MM.1S (cell line): ENCODE measurements at regions not wholly inside any gene's neighbourhood (a gene's known extent, or its start where the extent isn't known, plus 50 kb on each side); places are given as distances from the start of the nearest gene placed in this dataset.

Experiments used
- DNase-seq: peaks from one replicate; pipeline ENCODE4 v3.0.0-alpha.2; 2015
- H2AFZ ChIP-seq: fragments of 300-600 bp; sonication (generic); 2 replicates; pipeline ENCODE4 v1.6.0; 2016; ENCODE audit warnings: antibody characterized with exemption, low read length
- H3F3A ChIP-seq: fragments of 300-600 bp; sonication (generic); 2 replicates; pipeline ENCODE4 v1.6.1; 2016; ENCODE audit warnings: mild to moderate bottlenecking, antibody characterized with exemption, low read length, moderate library complexity, mixed read lengths; ENCODE audit not compliant: insufficient read depth
- H3K27ac ChIP-seq: fragments of 300-600 bp; sonication (generic); 2 replicates; pipeline ENCODE4 v1.5.1; 2016; ENCODE audit warnings: mild to moderate bottlenecking, low read length
- H3K27me3 ChIP-seq: fragments of 300-600 bp; sonication (generic); replicated peaks from 2 replicates; pipeline ENCODE4 v1.6.0; 2016; ENCODE audit warnings: low read length; ENCODE audit not compliant: insufficient read depth
- H3K36me3 ChIP-seq: fragments of 300-600 bp; sonication (generic); replicated peaks from 2 replicates; pipeline ENCODE4 v1.6.1; 2016; ENCODE audit warnings: mild to moderate bottlenecking, low read length, mixed read lengths; ENCODE audit not compliant: insufficient read depth
- H3K4me1 ChIP-seq: fragments of 300-600 bp; sonication (generic); 2 replicates; pipeline ENCODE4 v1.6.1; 2016; ENCODE audit warnings: low read length, mixed read lengths
- H3K4me2 ChIP-seq: fragments of 300-600 bp; sonication (generic); 2 replicates; pipeline ENCODE4 v1.6.0; 2016; ENCODE audit warnings: low read depth, low read length
- H3K4me3 ChIP-seq: fragments of 300-600 bp; sonication (generic); 2 replicates; pipeline ENCODE4 v1.5.1; 2016; ENCODE audit warnings: low read length, mixed read lengths
- H3K79me2 ChIP-seq: fragments of 300-600 bp; sonication (generic); 2 replicates; pipeline ENCODE4 v1.6.1; 2016; ENCODE audit warnings: mixed run types, low read length, mixed read lengths
- H3K9ac ChIP-seq: fragments of 300-600 bp; sonication (generic); 2 replicates; pipeline ENCODE4 v1.6.1; 2016; ENCODE audit warnings: low read length, mixed read lengths
- H3K9me2 ChIP-seq: fragments of 300-600 bp; sonication (generic); replicated peaks from 2 replicates; pipeline ENCODE4 v1.6.1; 2016; ENCODE audit warnings: mild to moderate bottlenecking, low read length, mixed read lengths; ENCODE audit not compliant: insufficient read depth
- H3K9me3 ChIP-seq: fragments of 300-600 bp; sonication (generic); replicated peaks from 2 replicates; pipeline ENCODE4 v1.6.1; 2016; ENCODE audit warnings: mild to moderate bottlenecking, low read length, mixed read lengths; ENCODE audit not compliant: insufficient read depth
- H4K20me1 ChIP-seq: fragments of 300-600 bp; sonication (generic); 2 replicates; pipeline ENCODE4 v1.6.1; 2016; ENCODE audit warnings: mild to moderate bottlenecking, low read length, moderate library complexity, mixed read lengths; ENCODE audit not compliant: insufficient read depth
- CTCF ChIP-seq: fragments of 300-600 bp; sonication (generic); IDR thresholded peaks from 2 replicates; pipeline ENCODE4 v1.5.1; 2016; ENCODE audit warnings: antibody characterized with exemption, low read length, mixed read lengths
- EZH2 ChIP-seq: fragments of 300-600 bp; sonication (generic); optimal IDR thresholded peaks from 2 replicates; pipeline ENCODE3; 2017; ENCODE audit warnings: low read depth, mild to moderate bottlenecking, antibody characterized with exemption, low read length, mixed read lengths
- EZH2phosphoT487 ChIP-seq: fragments of 300-600 bp; sonication (generic); IDR thresholded peaks from 2 replicates; pipeline ENCODE4 v1.6.1; 2018; ENCODE audit warnings: antibody characterized with exemption, low read length

- Histone ChIP-seq H3K9ac (no peak overlapping the region), H3K27ac (no peak overlapping the region), H3K9me2 (no peaks in the 10 kb centered on the region), H3K4me1 (no peaks in the 10 kb centered on the region), H2AFZ (no peak overlapping the region), H3K27me3 (no peaks in the 10 kb centered on the region), H4K20me1 (no peaks in the 10 kb centered on the region), H3K4me2 (no peak overlapping the region), H3K79me2 (no peaks in the 10 kb centered on the region), H3F3A (no peaks in the 10 kb centered on the region), H3K36me3 (no peaks in the 10 kb centered on the region), H3K9me3 (no peaks in the 10 kb centered on the region), H3K4me3 (no peak overlapping the region)
- DNase-seq: no peak
- TF ChIP-seq CTCF: no peak
- no peak for TF ChIP-seq EZH2phosphoT487
- TF ChIP-seq EZH2: no peak
Measured at GRCh38 chr4:173934933-173935620, 348.4 kb downstream of the FBXO8 start.

- Histone ChIP-seq H3K4me2 (no peak overlapping the region), H3K79me2 (no peaks in the 10 kb centered on the region), H2AFZ (no peak overlapping the region), H3K9me2 (no peaks in the 10 kb centered on the region), H3K36me3 (no peaks in the 10 kb centered on the region), H3K9me3 (no peaks in the 10 kb centered on the region), H3K4me3 (no peak overlapping the region), H3K4me1 (no peaks in the 10 kb centered on the region), H3K9ac (no peak overlapping the region), H3F3A (no peaks in the 10 kb centered on the region), H3K27me3 (no peaks in the 10 kb centered on the region), H4K20me1 (no peaks in the 10 kb centered on the region), H3K27ac (no peak overlapping the region)
- TF ChIP-seq EZH2phosphoT487 (no peak), CTCF (no peak), EZH2 (no peak)
- DNase-seq: no peak
Measured at GRCh38 chr4:173934201-173934600, 349.3 kb downstream of the FBXO8 start.

GRCh38 chr4:173932701-173933100 is 350.8 kb downstream of the FBXO8 start:
- no peaks in the 10 kb centered on the region for H3F3A ChIP-seq
- H4K20me1 ChIP-seq: no peaks in the 10 kb centered on the region
- no peak overlapping the region for H3K4me2 ChIP-seq
- H2AFZ ChIP-seq: no peak overlapping the region
- TF ChIP-seq EZH2 (no peak), EZH2phosphoT487 (no peak), CTCF (no peak)
- no peak overlapping the region for H3K9ac ChIP-seq
- H3K79me2 ChIP-seq: no peaks in the 10 kb centered on the region
- no peaks in the 10 kb centered on the region for H3K9me3 ChIP-seq
- no peaks in the 10 kb centered on the region for H3K36me3 ChIP-seq
- H3K27ac ChIP-seq: no peak overlapping the region
- H3K4me1 ChIP-seq: no peaks in the 10 kb centered on the region
- DNase-seq: no peak
- H3K9me2 ChIP-seq: no peaks in the 10 kb centered on the region
- no peaks in the 10 kb centered on the region for H3K27me3 ChIP-seq
- no peak overlapping the region for H3K4me3 ChIP-seq
